Osteocyte (in vitro differentiated cells): ENCODE measurements at regions not wholly inside any gene's neighbourhood (a gene's known extent, or its start where the extent isn't known, plus 50 kb on each side); places are given as distances from the start of the nearest gene placed in this dataset.

ENCODE experiments used
- DNase-seq: peaks from one replicate; pipeline ENCODE4 v3.0.0; 2021; ENCODE audit warnings: mixed read lengths; ENCODE audit not compliant: unreplicated experiment; ENCODE audit errors: extremely low spot score
- H3K27ac Mint-ChIP-seq: one replicate; pipeline ENCODE4 v1.8.0; 2021; ENCODE audit warnings: mild to moderate bottlenecking, mixed read lengths; ENCODE audit not compliant: unreplicated experiment
- H3K27me3 Mint-ChIP-seq: one replicate; pipeline ENCODE4 v1.8.0; 2021; ENCODE audit warnings: mixed read lengths; ENCODE audit not compliant: unreplicated experiment
- H3K36me3 Mint-ChIP-seq: one replicate; pipeline ENCODE4 v1.8.0; 2021; ENCODE audit warnings: mixed read lengths; ENCODE audit not compliant: unreplicated experiment
- H3K4me1 Mint-ChIP-seq: one replicate; pipeline ENCODE4 v1.8.0; 2021; ENCODE audit warnings: mixed read lengths; ENCODE audit not compliant: unreplicated experiment
- H3K4me3 Mint-ChIP-seq: one replicate; pipeline ENCODE4 v1.8.0; 2021; ENCODE audit warnings: mild to moderate bottlenecking, moderate library complexity, mixed read lengths; ENCODE audit not compliant: unreplicated experiment
- H3K9me3 Mint-ChIP-seq: one replicate; pipeline ENCODE4 v1.8.0; 2021; ENCODE audit warnings: mixed read lengths; ENCODE audit not compliant: unreplicated experiment
- CTCF ChIP-seq: fragments of 200-600 bp; sonication (generic); IDR thresholded peaks from 2 replicates; pipeline ENCODE4 v1.5.0; 2021; ENCODE audit warnings: antibody characterized with exemption, mild to moderate bottlenecking, moderate library complexity

DNA sequence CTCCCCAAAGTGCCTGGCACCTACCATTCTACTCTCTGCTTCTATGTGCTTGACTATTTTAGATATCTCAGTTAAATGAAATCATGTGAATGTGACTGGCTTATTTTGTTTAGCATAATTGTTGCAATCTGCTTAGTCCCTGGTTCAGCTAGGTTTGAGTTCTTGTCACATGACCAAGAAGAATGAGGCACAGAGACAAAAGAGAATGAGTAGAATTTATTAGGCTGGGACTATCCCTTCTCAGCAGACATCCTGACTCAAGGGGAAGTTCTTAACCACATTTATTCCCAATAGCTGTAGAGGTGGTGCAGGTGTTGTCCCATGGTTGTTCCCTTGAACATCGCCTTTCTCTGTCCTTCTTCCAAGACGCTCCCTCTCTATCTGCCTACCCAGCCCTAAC lies 1485.7 kb downstream of the KCNT2 start:
- H3K27me3 Mint-ChIP-seq, result no peaks in the 10 kb centered on the region
- no peaks in the 10 kb centered on the region for H3K36me3 Mint-ChIP-seq
- peaks cover 2% of the 10 kb centered on the region for H3K4me1 Mint-ChIP-seq
- TF ChIP-seq CTCF, result no peak
- no peak overlapping the region for H3K4me3 Mint-ChIP-seq
- no peaks in the 10 kb centered on the region for H3K9me3 Mint-ChIP-seq
- no peak for DNase-seq
- H3K27ac Mint-ChIP-seq, result no peak overlapping the region

GRCh38 chr1:195113471-195113870 lies 1494.8 kb downstream of the KCNT2 start:
- no peak overlapping the region for H3K27ac Mint-ChIP-seq
- no peak for DNase-seq
- no peaks in the 10 kb centered on the region for H3K27me3 Mint-ChIP-seq
- H3K36me3 Mint-ChIP-seq, result no peaks in the 10 kb centered on the region
- H3K4me1 Mint-ChIP-seq, result no peaks in the 10 kb centered on the region
- TF ChIP-seq CTCF, result no peak
- no peak overlapping the region for H3K4me3 Mint-ChIP-seq
- no peaks in the 10 kb centered on the region for H3K9me3 Mint-ChIP-seq

- Mint-ChIP-seq H3K4me1 (no peaks in the 10 kb centered on the region), H3K4me3 (no peak overlapping the region), H3K36me3 (no peaks in the 10 kb centered on the region), H3K27ac (no peak overlapping the region), H3K27me3 (no peaks in the 10 kb centered on the region), H3K9me3 (peaks cover 13% of the 10 kb centered on the region)
- no peak for TF ChIP-seq CTCF
- DNase-seq, result no peak
These were observed 1502.5 kb downstream of the KCNT2 start for GRCh38 chr1:195105773-195106172.

- no peak for DNase-seq
- peaks cover 13% of the 10 kb centered on the region for H3K9me3 Mint-ChIP-seq
- no peaks in the 10 kb centered on the region for H3K36me3 Mint-ChIP-seq
- H3K4me1 Mint-ChIP-seq, result no peaks in the 10 kb centered on the region
- no peak overlapping the region for H3K4me3 Mint-ChIP-seq
- no peak overlapping the region for H3K27ac Mint-ChIP-seq
- TF ChIP-seq CTCF, result no peak
- H3K27me3 Mint-ChIP-seq, result no peaks in the 10 kb centered on the region
These were observed 1503.0 kb downstream of the KCNT2 start for GRCh38 chr1:195105281-195105680.

GRCh38 chr1:195097316-195097715 lies 1510.9 kb downstream of the KCNT2 start:
- peaks cover 13% of the 10 kb centered on the region for H3K27me3 Mint-ChIP-seq
- no peaks in the 10 kb centered on the region for H3K4me1 Mint-ChIP-seq
- no peaks in the 10 kb centered on the region for H3K9me3 Mint-ChIP-seq
- no peak for TF ChIP-seq CTCF
- no peak overlapping the region for H3K4me3 Mint-ChIP-seq
- no peak for DNase-seq
- no peaks in the 10 kb centered on the region for H3K36me3 Mint-ChIP-seq
- H3K27ac Mint-ChIP-seq, result no peak overlapping the region
